H9 (cell line): ENCODE measurements at regions not wholly inside any gene's neighbourhood (a gene's known extent, or its start where the extent isn't known, plus 50 kb on each side); places are given as distances from the start of the nearest gene placed in this dataset.

Source experiments
- DNase-seq: peaks from one replicate; pipeline ENCODE4 v3.0.0-alpha.2; 2017
- H2AFZ ChIP-seq: one replicate; pipeline ENCODE4 v1.6.1; 2013; ENCODE audit warnings: mild to moderate bottlenecking, low read length, control low read depth, moderate library complexity
- H2AK5ac ChIP-seq: 2 replicates; pipeline ENCODE4 v1.6.1; 2013; ENCODE audit warnings: low read length, control low read depth, mixed read lengths; ENCODE audit not compliant: insufficient read length
- H2BK120ac ChIP-seq: one replicate; pipeline ENCODE4 v1.6.1; 2013; ENCODE audit warnings: low read depth, mild to moderate bottlenecking, low read length, control low read depth, inconsistent platforms; ENCODE audit not compliant: poor library complexity, severe bottlenecking
- H2BK12ac ChIP-seq: 2 replicates; pipeline ENCODE4 v1.6.1; 2013; ENCODE audit warnings: low read length, control low read depth, mixed read lengths, low read depth; ENCODE audit not compliant: insufficient read length
- H2BK15ac ChIP-seq: 2 replicates; pipeline ENCODE4 v1.6.1; 2013; ENCODE audit warnings: low read depth, low read length, control low read depth
- H2BK20ac ChIP-seq: one replicate; pipeline ENCODE4 v1.6.1; 2013; ENCODE audit warnings: low read depth, mild to moderate bottlenecking, low read length, control low read depth, inconsistent platforms; ENCODE audit not compliant: poor library complexity, severe bottlenecking
- H2BK5ac ChIP-seq: 2 replicates; pipeline ENCODE4 v1.6.1; 2013; ENCODE audit warnings: low read length, control low read depth, mixed read lengths; ENCODE audit not compliant: insufficient read length
- H3K14ac ChIP-seq: 2 replicates; pipeline ENCODE4 v1.6.1; 2013; ENCODE audit warnings: low read length, control low read depth; ENCODE audit not compliant: insufficient read depth
- H3K18ac ChIP-seq: 2 replicates; pipeline ENCODE4 v1.6.1; 2013; ENCODE audit warnings: low read depth, mild to moderate bottlenecking, mixed read lengths, low read length, control low read depth; ENCODE audit not compliant: insufficient read length
- H3K23ac ChIP-seq: 2 replicates; pipeline ENCODE4 v1.6.1; 2013; ENCODE audit warnings: low read length, control low read depth, mixed read lengths, low read depth; ENCODE audit not compliant: insufficient read length
- H3K23me2 ChIP-seq: 2 replicates; pipeline ENCODE4 v1.6.1; 2013; ENCODE audit warnings: low read depth, mild to moderate bottlenecking, mixed read lengths, low read length, control low read depth; ENCODE audit not compliant: insufficient read length, poor library complexity, severe bottlenecking
- H3K27ac ChIP-seq: 2 replicates; pipeline ENCODE4 v1.5.1; 2013; ENCODE audit warnings: low read length, control low read depth, mixed read lengths, low read depth; ENCODE audit not compliant: insufficient read length
- H3K27me3 ChIP-seq: 2 replicates; pipeline ENCODE4 v1.6.1; 2013; ENCODE audit warnings: low read length, control low read depth, inconsistent platforms; ENCODE audit not compliant: insufficient read depth
- H3K4ac ChIP-seq: 2 replicates; pipeline ENCODE4 v1.6.1; 2013; ENCODE audit warnings: low read depth, mild to moderate bottlenecking, control low read depth, inconsistent platforms, low read length, moderate library complexity
- H3K4me1 ChIP-seq: 2 replicates; pipeline ENCODE4 v1.6.1; 2013; ENCODE audit warnings: low read length, control low read depth, inconsistent platforms; ENCODE audit not compliant: insufficient read depth
- H3K4me2 ChIP-seq: 2 replicates; pipeline ENCODE4 v1.6.1; 2013; ENCODE audit warnings: low read length, control low read depth, mixed read lengths; ENCODE audit not compliant: insufficient read length, insufficient read depth
- H3K56ac ChIP-seq: 2 replicates; pipeline ENCODE4 v1.6.1; 2013; ENCODE audit warnings: low read depth, mild to moderate bottlenecking, mixed read lengths, low read length, control low read depth; ENCODE audit not compliant: insufficient read length
- H3K79me1 ChIP-seq: 2 replicates; pipeline ENCODE4 v1.6.1; 2013; ENCODE audit warnings: low read depth, mild to moderate bottlenecking, moderate library complexity, low read length, control low read depth, inconsistent platforms; ENCODE audit not compliant: insufficient read depth, poor library complexity, severe bottlenecking
- H3K79me2 ChIP-seq: 2 replicates; pipeline ENCODE4 v1.6.1; 2013; ENCODE audit warnings: low read length, control low read depth, inconsistent platforms; ENCODE audit not compliant: insufficient read depth
- H3K9ac ChIP-seq: 2 replicates; pipeline ENCODE4 v1.6.1; 2013; ENCODE audit warnings: low read length, control low read depth, mixed read lengths; ENCODE audit not compliant: insufficient read length; ENCODE audit errors: extremely low read depth
- H3K9me3 ChIP-seq: one replicate; pipeline ENCODE4 v1.6.1; 2013; ENCODE audit warnings: low read depth, low read length, inconsistent platforms; ENCODE audit not compliant: control insufficient read depth
- H3T11ph ChIP-seq: one replicate; pipeline ENCODE4 v1.6.1; 2013; ENCODE audit warnings: mild to moderate bottlenecking, low read length, control low read depth, inconsistent platforms
- H4K20me1 ChIP-seq: one replicate; pipeline ENCODE4 v1.6.1; 2013; ENCODE audit not compliant: control insufficient read depth, insufficient read length, insufficient read depth
- H4K5ac ChIP-seq: 2 replicates; pipeline ENCODE4 v1.6.1; 2013; ENCODE audit warnings: low read depth, mild to moderate bottlenecking, mixed read lengths, low read length, control low read depth; ENCODE audit not compliant: insufficient read length
- H4K8ac ChIP-seq: replicated peaks from 2 replicates; pipeline ENCODE4 v1.6.1; 2013; ENCODE audit warnings: low read length, control low read depth, mixed read lengths, low read depth; ENCODE audit not compliant: insufficient read length
- H4K91ac ChIP-seq: 2 replicates; pipeline ENCODE4 v1.6.1; 2013; ENCODE audit warnings: low read depth, mild to moderate bottlenecking, moderate library complexity, mixed read lengths, low read length, control low read depth; ENCODE audit not compliant: insufficient read length
- H3K27ac Mint-ChIP-seq, 3 experiments: 2 replicates in 2 of 3; 3 replicates in 1 of 3; pipeline ENCODE4 v1.8.0; 2020 to 2021; ENCODE audit warnings: mixed read lengths in 3 of 3, mild to moderate bottlenecking in 1 of 3, moderate library complexity in 1 of 3
- H3K27me3 Mint-ChIP-seq: 2 replicates; pipeline ENCODE4 v1.8.0; 2021; ENCODE audit warnings: low read depth, mild to moderate bottlenecking, moderate library complexity, mixed read lengths
- H3K36me3 Mint-ChIP-seq, 3 experiments: 2 replicates in 2 of 3; 3 replicates in 1 of 3; pipeline ENCODE4 v1.8.0; 2020 to 2021; ENCODE audit warnings: low read depth in 3 of 3, mixed read lengths in 3 of 3; ENCODE audit not compliant: insufficient read depth in 1 of 3
- H3K4me1 Mint-ChIP-seq, 2 experiments: 2 replicates each; pipeline ENCODE4 v1.8.0; 2020; ENCODE audit warnings: mixed read lengths in 2 of 2
- H3K4me3 Mint-ChIP-seq, 2 experiments: 2 replicates in 1 of 2; 3 replicates in 1 of 2; pipeline ENCODE4 v1.8.0; 2020 to 2021; ENCODE audit warnings: mild to moderate bottlenecking in 2 of 2, mixed read lengths in 2 of 2, moderate library complexity in 1 of 2
- H3K9me3 Mint-ChIP-seq, 2 experiments: 2 replicates in 1 of 2; 3 replicates in 1 of 2; pipeline ENCODE4 v1.8.0; 2020; ENCODE audit warnings: mild to moderate bottlenecking in 2 of 2, mixed read lengths in 2 of 2, moderate library complexity in 1 of 2
- CTCF ChIP-seq: fragments of 200-600 bp; sonication (generic); conservative IDR thresholded peaks from 3 replicates; pipeline ENCODE4 v1.8.0; 2021; ENCODE audit warnings: antibody characterized with exemption, mild to moderate bottlenecking
- WGBS: extraction: QIAGEN DNeasy Blood & Tissue Kit; methylation state at CpG from one replicate; pipeline ENCODE4 v1.1.7; 2013; ENCODE audit warnings: missing lambda C conversion rate, low lambda C conversion rate, mixed read lengths; ENCODE audit not compliant: insufficient read length; ENCODE audit errors: extremely low coverage; 5-methylcytosine and 5-hydroxymethylcytosine counted together

GRCh38 chr9:85890962-85891361, 50.0 kb upstream of the NAA35 start:
- H3K36me3 Mint-ChIP-seq = peaks cover 0 to 4% (median 0%) of the 10 kb centered on the region in 3 experiments; a peak in 2 of 7 replicates
- no peak overlapping the region for H3K4me2 ChIP-seq
- H3K27me3 ChIP-seq = no peaks in the 10 kb centered on the region
- H2AK5ac ChIP-seq = no peak overlapping the region
- H4K91ac ChIP-seq = no peak overlapping the region
- H3K27ac ChIP-seq = no peak overlapping the region
- H3K4ac ChIP-seq = no peak overlapping the region
- H3K27me3 Mint-ChIP-seq = no peaks in the 10 kb centered on the region
- no peaks in the 10 kb centered on the region for H3K79me1 ChIP-seq
- H3K4me1 Mint-ChIP-seq = no peaks in the 10 kb centered on the region
- no peak overlapping the region for H2BK20ac ChIP-seq
- H3K9ac ChIP-seq = no peak overlapping the region
- no peak overlapping the region for H3K56ac ChIP-seq
- H3K4me3 Mint-ChIP-seq = no peak overlapping the region
- no peak overlapping the region for H2BK12ac ChIP-seq
- WGBS = no CpG with 5 or more reads among the region's 1 CpG
- no peak overlapping the region for H3T11ph ChIP-seq
- H3K9me3 Mint-ChIP-seq = peaks cover 8 to 9% of the 10 kb centered on the region in 2 experiments; a peak in 3 of 5 replicates
- TF ChIP-seq CTCF = no peak
- H3K9me3 ChIP-seq = no peaks in the 10 kb centered on the region
- H3K18ac ChIP-seq = no peak overlapping the region
- H2BK120ac ChIP-seq = no peak overlapping the region
- no peak overlapping the region for H2BK5ac ChIP-seq
- H2AFZ ChIP-seq = no peak overlapping the region
- H2BK15ac ChIP-seq = no peak overlapping the region
- DNase-seq = no peak
- H4K20me1 ChIP-seq = no peaks in the 10 kb centered on the region
- no peak overlapping the region for H4K5ac ChIP-seq
- no peak overlapping the region for H4K8ac ChIP-seq
- H3K79me2 ChIP-seq = no peaks in the 10 kb centered on the region
- no peak overlapping the region for H3K14ac ChIP-seq
- no peak overlapping the region for H3K23ac ChIP-seq
- H3K23me2 ChIP-seq = no peaks in the 10 kb centered on the region
- H3K27ac Mint-ChIP-seq = no peak overlapping the region
- no peaks in the 10 kb centered on the region for H3K4me1 ChIP-seq
